BLaER1 treated with 17β-estradiol and CSF1 and Interleukin-3, amounts not matched to agents 10 nM and 100 nM (cell line): ENCODE measurements at regions not wholly inside any gene's neighbourhood (a gene's known extent, or its start where the extent isn't known, plus 50 kb on each side); places are given as distances from the start of the nearest gene placed in this dataset.

ENCODE experiments used
- H3K27ac ChIP-seq, 11 experiments: shearing (Covaris generic); formaldehyde crosslinking; 2 replicates each; pipeline ENCODE4 v1.8.1; 2022
- H3K27me3 ChIP-seq, 11 experiments: shearing (Covaris generic); formaldehyde crosslinking; 2 replicates each; pipeline ENCODE4 v1.8.1; 2022
- H3K36me3 ChIP-seq, 11 experiments: shearing (Covaris generic); formaldehyde crosslinking; 2 replicates each; pipeline ENCODE4 v1.8.1; 2022
- H3K4me1 ChIP-seq, 10 experiments: shearing (Covaris generic); formaldehyde crosslinking; 2 replicates each; pipeline ENCODE4 v1.8.1; 2022
- H3K4me2 ChIP-seq, 11 experiments: shearing (Covaris generic); formaldehyde crosslinking; 2 replicates each; pipeline ENCODE4 v1.8.1; 2022
- H3K4me3 ChIP-seq, 10 experiments: shearing (Covaris generic); formaldehyde crosslinking; 2 replicates each; pipeline ENCODE4 v1.8.1; 2022
- H3K9ac ChIP-seq, 11 experiments: shearing (Covaris generic); formaldehyde crosslinking; 2 replicates each; pipeline ENCODE4 v1.8.1; 2022
- H3K9me3 ChIP-seq, 11 experiments: shearing (Covaris generic); formaldehyde crosslinking; replicated peaks in 1 of 11; 2 replicates each; pipeline ENCODE4 v1.8.1; 2022
- H4K20me1 ChIP-seq, 11 experiments: shearing (Covaris generic); formaldehyde crosslinking; 2 replicates each; pipeline ENCODE4 v1.8.1; 2022
- Cebpa-rat ChIP-seq, 11 experiments: shearing (Covaris generic); IDR thresholded peaks; 2 replicates each; pipeline ENCODE4 v1.8.1; 2022

DNA sequence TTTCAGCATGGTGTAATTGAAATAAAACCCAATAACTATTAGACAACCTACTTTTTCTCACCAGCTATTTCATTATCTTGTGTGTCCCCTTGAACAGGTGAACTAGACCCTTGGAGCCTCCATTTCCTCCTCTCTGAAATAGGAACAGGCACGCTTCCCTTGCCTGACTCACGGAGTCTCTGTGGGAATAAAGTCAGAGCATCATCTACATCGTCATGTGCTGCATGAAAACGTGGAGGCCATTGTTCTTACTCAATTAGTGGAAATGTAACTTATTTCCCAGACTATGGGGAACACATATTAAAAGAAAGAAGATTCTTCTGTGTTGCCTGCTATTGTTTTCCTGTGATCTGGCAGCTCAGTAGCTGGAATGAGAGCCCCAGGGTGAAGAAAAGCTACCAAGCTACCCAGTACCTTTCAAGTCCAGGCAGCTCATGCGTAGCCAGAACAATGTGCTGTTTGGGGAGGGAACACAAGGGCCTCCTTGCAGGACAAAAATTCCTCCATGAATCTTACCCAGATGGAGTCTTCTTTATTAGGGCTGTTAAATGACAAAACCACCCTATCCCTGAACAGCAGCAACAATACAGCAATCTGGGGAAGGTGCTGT lies 59.8 kb downstream of the SOX11 start:
- no peaks in the 10 kb centered on the region for H3K4me1 ChIP-seq
- no peak overlapping the region for H3K4me2 ChIP-seq
- H3K4me3 ChIP-seq, result no peak overlapping the region
- H3K9ac ChIP-seq, result no peak overlapping the region
- no peaks in the 10 kb centered on the region for H3K36me3 ChIP-seq
- H3K27me3 ChIP-seq, result no peaks in the 10 kb centered on the region
- TF ChIP-seq Cebpa-rat (IDR thresholded peaks at IDR 0.05), result no peak
- H4K20me1 ChIP-seq, result no peaks in the 10 kb centered on the region
- no peaks in the 10 kb centered on the region for H3K9me3 ChIP-seq
- no peak overlapping the region for H3K27ac ChIP-seq

GRCh38 chr2:5756272-5756671 lies 64.1 kb downstream of the SOX11 start:
- no peaks in the 10 kb centered on the region for H3K36me3 ChIP-seq
- no peaks in the 10 kb centered on the region for H4K20me1 ChIP-seq
- H3K27ac ChIP-seq, result no peak overlapping the region
- H3K9me3 ChIP-seq, result no peaks in the 10 kb centered on the region
- H3K27me3 ChIP-seq, result no peaks in the 10 kb centered on the region
- no peak for TF ChIP-seq Cebpa-rat (IDR thresholded peaks at IDR 0.05)
- peaks cover 0 to 6% (median 0%) of the 10 kb centered on the region in 10 experiments; a peak in 4 of 20 replicates for H3K4me1 ChIP-seq
- H3K4me2 ChIP-seq, result no peak overlapping the region
- H3K9ac ChIP-seq, result no peak overlapping the region
- no peak overlapping the region for H3K4me3 ChIP-seq

DNA sequence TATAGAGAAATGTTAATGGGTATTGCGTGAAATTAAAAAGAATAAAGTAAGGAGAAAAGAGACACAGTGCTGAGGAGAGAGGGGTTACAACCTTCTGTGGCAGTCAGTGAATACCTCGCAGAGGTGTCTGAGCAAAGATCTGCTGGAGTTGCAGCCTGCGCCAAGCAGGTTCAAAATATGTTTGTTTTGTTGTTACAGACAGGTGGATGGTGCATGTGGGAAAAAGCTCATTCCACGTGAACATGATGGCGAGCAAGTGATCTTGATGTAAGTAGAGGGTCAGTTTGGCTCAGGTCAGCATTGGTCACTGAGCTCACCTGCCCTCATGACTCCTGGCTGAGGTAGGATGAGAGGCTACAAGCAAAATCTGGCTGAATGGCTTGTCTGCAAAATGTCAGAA lies 66.2 kb downstream of the SOX11 start:
- H3K4me3 ChIP-seq, result no peak overlapping the region
- no peaks in the 10 kb centered on the region for H3K27me3 ChIP-seq
- H3K4me1 ChIP-seq, result peaks cover 0 to 6% (median 0%) of the 10 kb centered on the region in 10 experiments; a peak in 4 of 20 replicates
- no peaks in the 10 kb centered on the region for H4K20me1 ChIP-seq
- no peak overlapping the region for H3K9ac ChIP-seq
- H3K27ac ChIP-seq, result no peak overlapping the region
- no peaks in the 10 kb centered on the region for H3K9me3 ChIP-seq
- TF ChIP-seq Cebpa-rat (IDR thresholded peaks at IDR 0.05), result no peak
- no peaks in the 10 kb centered on the region for H3K36me3 ChIP-seq
- no peak overlapping the region for H3K4me2 ChIP-seq

DNA sequence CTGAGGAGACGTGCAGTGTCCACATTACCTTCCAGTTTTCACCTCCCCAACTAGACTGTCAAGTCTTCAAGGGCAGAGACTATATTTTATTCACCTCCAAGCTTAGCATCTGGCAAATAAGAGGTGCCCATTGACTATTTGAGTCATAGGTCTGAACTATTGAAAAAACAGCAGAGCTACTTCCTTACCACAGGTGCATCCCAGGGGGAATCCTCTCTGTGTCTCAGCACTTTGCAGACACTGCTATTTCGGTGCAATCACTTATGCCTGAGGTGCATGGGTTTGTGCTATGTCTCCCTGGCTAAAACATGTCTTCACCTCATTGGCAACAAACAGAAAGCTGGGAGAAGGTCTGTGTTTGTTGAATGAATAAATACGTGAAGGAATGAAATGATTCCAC lies 67.8 kb downstream of the SOX11 start:
- H3K27ac ChIP-seq, result no peak overlapping the region
- H3K4me1 ChIP-seq, result peaks cover 0 to 6% (median 0%) of the 10 kb centered on the region in 10 experiments; a peak in 4 of 20 replicates
- peak overlapping the region in 1 of 11 experiments; percentile 16; a peak in 1 of 22 replicates for H3K4me2 ChIP-seq
- H3K36me3 ChIP-seq, result no peaks in the 10 kb centered on the region
- H4K20me1 ChIP-seq, result no peaks in the 10 kb centered on the region
- no peak overlapping the region for H3K9ac ChIP-seq
- H3K27me3 ChIP-seq, result no peaks in the 10 kb centered on the region
- no peaks in the 10 kb centered on the region for H3K9me3 ChIP-seq
- H3K4me3 ChIP-seq, result no peak overlapping the region
- TF ChIP-seq Cebpa-rat (IDR thresholded peaks at IDR 0.05), result no peak

DNA sequence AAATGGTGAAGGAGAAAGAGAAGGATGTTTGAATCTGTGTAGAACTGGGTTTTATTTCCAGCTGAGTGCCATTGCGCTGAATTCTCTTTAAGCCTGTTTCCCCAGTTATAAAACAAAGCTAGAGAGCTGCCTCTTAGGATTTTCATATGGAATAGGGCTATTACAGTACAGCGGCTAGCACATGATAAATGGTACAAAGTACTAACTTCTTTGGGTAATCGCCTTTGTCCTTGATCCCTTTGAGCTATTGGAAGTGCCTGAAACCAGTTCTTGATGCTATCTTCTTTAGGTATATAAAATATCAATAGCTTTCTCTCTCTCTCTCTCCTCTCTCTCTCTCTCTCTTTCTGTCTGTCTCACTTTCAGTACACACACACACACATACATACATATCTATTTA lies 71.3 kb downstream of the SOX11 start:
- no peaks in the 10 kb centered on the region for H4K20me1 ChIP-seq
- no peak overlapping the region for H3K4me2 ChIP-seq
- H3K27me3 ChIP-seq, result no peaks in the 10 kb centered on the region
- peaks cover 2 to 14% (median 9%) of the 10 kb centered on the region in 10 experiments; a peak in 19 of 20 replicates for H3K4me1 ChIP-seq
- H3K9ac ChIP-seq, result no peak overlapping the region
- no peaks in the 10 kb centered on the region for H3K36me3 ChIP-seq
- no peaks in the 10 kb centered on the region for H3K9me3 ChIP-seq
- TF ChIP-seq Cebpa-rat (IDR thresholded peaks at IDR 0.05), result no peak
- no peak overlapping the region for H3K4me3 ChIP-seq
- no peak overlapping the region for H3K27ac ChIP-seq

DNA sequence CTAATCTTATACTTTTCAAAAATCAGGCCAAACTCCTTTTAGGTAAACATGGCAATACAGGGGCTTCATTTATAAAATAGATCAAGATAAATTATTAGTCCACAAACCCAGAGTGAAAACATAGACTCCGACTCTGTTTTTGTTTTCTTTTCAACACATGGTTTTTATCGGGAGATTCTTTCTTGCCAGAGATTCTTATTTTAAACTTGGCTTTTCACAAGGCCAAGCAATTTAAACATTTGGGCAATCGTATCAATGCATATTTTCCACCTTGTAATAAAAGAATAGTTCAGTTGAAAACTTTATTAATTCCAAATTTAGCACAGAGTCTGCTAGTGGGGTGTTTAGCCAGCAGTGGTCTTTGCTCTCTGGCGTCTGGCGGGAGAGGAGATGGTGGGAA lies 71.9 kb downstream of the SOX11 start:
- no peaks in the 10 kb centered on the region for H3K27me3 ChIP-seq
- no peak overlapping the region for H3K4me3 ChIP-seq
- H3K36me3 ChIP-seq, result no peaks in the 10 kb centered on the region
- H4K20me1 ChIP-seq, result no peaks in the 10 kb centered on the region
- no peak for TF ChIP-seq Cebpa-rat (IDR thresholded peaks at IDR 0.05)
- no peaks in the 10 kb centered on the region for H3K9me3 ChIP-seq
- no peak overlapping the region for H3K9ac ChIP-seq
- H3K27ac ChIP-seq, result no peak overlapping the region
- H3K4me2 ChIP-seq, result no peak overlapping the region
- H3K4me1 ChIP-seq, result peaks cover 7 to 19% (median 13%) of the 10 kb centered on the region in 10 experiments; a peak in 19 of 20 replicates

GRCh38 chr2:5766056-5766455 lies 73.9 kb downstream of the SOX11 start:
- no peak overlapping the region for H3K27ac ChIP-seq
- H3K4me1 ChIP-seq, result peaks cover 7 to 16% (median 12%) of the 10 kb centered on the region in 10 experiments; a peak in 19 of 20 replicates
- no peaks in the 10 kb centered on the region for H3K36me3 ChIP-seq
- no peaks in the 10 kb centered on the region for H3K27me3 ChIP-seq
- no peak overlapping the region for H3K4me2 ChIP-seq
- H4K20me1 ChIP-seq, result no peaks in the 10 kb centered on the region
- no peak overlapping the region for H3K9ac ChIP-seq
- no peaks in the 10 kb centered on the region for H3K9me3 ChIP-seq
- no peak overlapping the region for H3K4me3 ChIP-seq
- no peak for TF ChIP-seq Cebpa-rat (IDR thresholded peaks at IDR 0.05)

DNA sequence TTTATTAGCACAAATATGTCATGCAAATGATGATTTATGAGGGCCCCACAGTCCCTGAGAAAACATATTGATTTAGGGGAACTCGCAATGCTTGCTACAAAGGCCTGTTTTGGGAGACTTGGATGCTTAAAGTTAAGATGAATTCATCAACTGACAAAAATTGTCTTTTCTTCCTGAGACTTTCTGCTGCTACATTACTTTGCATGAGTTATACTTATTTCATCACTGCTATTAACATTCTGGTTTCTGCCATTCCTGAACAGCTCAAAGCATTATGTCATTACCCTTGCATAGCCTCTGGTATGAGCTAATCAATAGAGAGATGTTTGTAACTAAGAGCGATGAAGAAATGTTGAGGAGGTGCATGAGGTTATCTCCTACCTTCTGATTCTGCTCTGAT lies 74.4 kb downstream of the SOX11 start:
- no peak overlapping the region for H3K27ac ChIP-seq
- H3K9me3 ChIP-seq, result no peaks in the 10 kb centered on the region

GRCh38 chr2:5777131-5777535 lies 84.9 kb downstream of the SOX11 start:
- Histone ChIP-seq H4K20me1 (no peaks in the 10 kb centered on the region), H3K4me1 (no peaks in the 10 kb centered on the region), H3K9me3 (peaks cover 0 to 4% (median 0%) of the 10 kb centered on the region in 11 experiments; a peak in 1 of 22 replicates), H3K4me2 (no peak overlapping the region), H3K9ac (no peak overlapping the region), H3K27me3 (no peaks in the 10 kb centered on the region), H3K4me3 (no peak overlapping the region), H3K36me3 (no peaks in the 10 kb centered on the region), H3K27ac (no peak overlapping the region)
- TF ChIP-seq Cebpa-rat (IDR thresholded peaks at IDR 0.05), result no peak

More for the DNA sequence above, 74.4 kb downstream of the SOX11 start:
- no peak overlapping the region for H3K4me2 ChIP-seq
- no peaks in the 10 kb centered on the region for H4K20me1 ChIP-seq
- peaks cover 7 to 16% (median 12%) of the 10 kb centered on the region in 10 experiments; a peak in 19 of 20 replicates for H3K4me1 ChIP-seq
- TF ChIP-seq Cebpa-rat (IDR thresholded peaks at IDR 0.05), result no peak
- no peaks in the 10 kb centered on the region for H3K27me3 ChIP-seq
- H3K9ac ChIP-seq, result no peak overlapping the region
- H3K36me3 ChIP-seq, result no peaks in the 10 kb centered on the region
- H3K4me3 ChIP-seq, result no peak overlapping the region

- no peak overlapping the region for H3K4me2 ChIP-seq
- H4K20me1 ChIP-seq, result no peaks in the 10 kb centered on the region
- H3K36me3 ChIP-seq, result no peaks in the 10 kb centered on the region
- no peak for TF ChIP-seq Cebpa-rat (IDR thresholded peaks at IDR 0.05)
- H3K4me3 ChIP-seq, result no peak overlapping the region
- no peak overlapping the region for H3K27ac ChIP-seq
- H3K9ac ChIP-seq, result no peak overlapping the region
- peaks cover 0 to 8% (median 0%) of the 10 kb centered on the region in 11 experiments; a peak in 3 of 22 replicates for H3K9me3 ChIP-seq
- H3K27me3 ChIP-seq, result no peaks in the 10 kb centered on the region
- H3K4me1 ChIP-seq, result no peaks in the 10 kb centered on the region
Observed at GRCh38 chr2:5781679-5782078, 89.5 kb downstream of the SOX11 start.
